GM23338 (cell line): ENCODE measurements at regions not wholly inside any gene's neighbourhood (a gene's known extent, or its start where the extent isn't known, plus 50 kb on each side); places are given as distances from the start of the nearest gene placed in this dataset.

Source experiments
- ATAC-seq: fragments of 200-7000 bp; cut with Tn5 transposase; 3 replicates; pipeline ENCODE4 v1.9.1; 2020
- DNase-seq: peaks from one replicate; pipeline ENCODE4 v3.0.0-alpha.2; 2015; ENCODE audit warnings: low spot score
- H2AFZ ChIP-seq: fragments of 200-600 bp; sonication (generic); 2 replicates; pipeline ENCODE4 v1.8.0; 2016; ENCODE audit warnings: antibody characterized with exemption, mild to moderate bottlenecking, moderate library complexity
- H3F3A ChIP-seq: fragments of 200-600 bp; sonication (generic); replicated peaks from 2 replicates; pipeline ENCODE4 v1.8.0; 2017; ENCODE audit warnings: antibody characterized with exemption, mixed run types, low read depth
- H3K27ac ChIP-seq: fragments of 200-600 bp; sonication (generic); 2 replicates; pipeline ENCODE4 v1.6.1; 2016; ENCODE audit warnings: low read depth
- H3K27me3 ChIP-seq: fragments of 200-600 bp; sonication (generic); 2 replicates; pipeline ENCODE4 v1.8.0; 2016; ENCODE audit warnings: mild to moderate bottlenecking, mixed run types, moderate library complexity; ENCODE audit not compliant: insufficient read depth
- H3K36me3 ChIP-seq: fragments of 200-600 bp; sonication (generic); 2 replicates; pipeline ENCODE4 v1.8.0; 2016; ENCODE audit warnings: mild to moderate bottlenecking; ENCODE audit not compliant: insufficient read depth
- H3K4me1 ChIP-seq: fragments of 200-600 bp; sonication (generic); 2 replicates; pipeline ENCODE4 v1.8.0; 2016; ENCODE audit warnings: mild to moderate bottlenecking, moderate library complexity; ENCODE audit not compliant: insufficient read depth
- H3K4me2 ChIP-seq: fragments of 200-600 bp; sonication (generic); 2 replicates; pipeline ENCODE4 v1.7.1; 2017; ENCODE audit warnings: mixed run types
- H3K4me3 ChIP-seq: fragments of 200-600 bp; sonication (generic); 2 replicates; pipeline ENCODE4 v1.6.1; 2016; ENCODE audit warnings: mixed run types
- H3K79me2 ChIP-seq: fragments of 200-600 bp; sonication (generic); replicated peaks from 2 replicates; pipeline ENCODE4 v1.8.0; 2017; ENCODE audit warnings: mild to moderate bottlenecking; ENCODE audit not compliant: insufficient read depth
- H3K9me2 ChIP-seq: fragments of 200-600 bp; sonication (generic); 2 replicates; pipeline ENCODE4 v1.8.0; 2017; ENCODE audit not compliant: insufficient read depth
- H4K20me1 ChIP-seq: fragments of 200-600 bp; sonication (generic); replicated peaks from 2 replicates; pipeline ENCODE4 v1.8.0; 2017; ENCODE audit warnings: mild to moderate bottlenecking; ENCODE audit not compliant: insufficient read depth
- H3K27ac Mint-ChIP-seq: 2 replicates; pipeline ENCODE4 v1.8.0; 2020; ENCODE audit warnings: inconsistent platforms, mild to moderate bottlenecking, moderate library complexity, mixed read lengths
- H3K27me3 Mint-ChIP-seq: 3 replicates; pipeline ENCODE4 v1.8.0; 2022; ENCODE audit warnings: low read depth, mild to moderate bottlenecking, moderate library complexity, mixed read lengths, inconsistent platforms; ENCODE audit not compliant: insufficient read depth, poor library complexity
- H3K36me3 Mint-ChIP-seq: 3 replicates; pipeline ENCODE4 v1.8.0; 2021; ENCODE audit warnings: low read depth, mild to moderate bottlenecking, inconsistent platforms, moderate library complexity, mixed read lengths
- H3K4me1 Mint-ChIP-seq: 3 replicates; pipeline ENCODE4 v1.8.0; 2020; ENCODE audit warnings: mild to moderate bottlenecking, inconsistent platforms, mixed read lengths
- H3K4me3 Mint-ChIP-seq: 3 replicates; pipeline ENCODE4 v1.8.0; 2021; ENCODE audit warnings: moderate library complexity, mild to moderate bottlenecking, inconsistent platforms, mixed read lengths
- H3K9me3 Mint-ChIP-seq: 3 replicates; pipeline ENCODE4 v1.8.0; 2020; ENCODE audit warnings: moderate library complexity, mild to moderate bottlenecking, inconsistent platforms, mixed read lengths
- EZH2 ChIP-seq: fragments of 200-600 bp; sonication (generic); IDR thresholded peaks from one replicate; pipeline ENCODE4 v1.8.0; 2017; ENCODE audit warnings: antibody characterized with exemption, mild to moderate bottlenecking, low read depth; ENCODE audit not compliant: unreplicated experiment
- EZH2phosphoT487 ChIP-seq: fragments of 200-600 bp; sonication (generic); IDR thresholded peaks from one replicate; pipeline ENCODE4 v1.8.1; 2018; ENCODE audit warnings: antibody characterized with exemption; ENCODE audit not compliant: unreplicated experiment
- JUNB ChIP-seq: IDR thresholded peaks from one replicate; pipeline ENCODE4 v1.6.1; 2016; ENCODE audit warnings: antibody characterized with exemption; ENCODE audit not compliant: unreplicated experiment
- NANOG ChIP-seq: IDR thresholded peaks from 2 replicates; pipeline ENCODE4 v1.6.1; 2016; ENCODE audit warnings: antibody characterized with exemption, borderline replicate concordance
- POLR2AphosphoS5 ChIP-seq: IDR thresholded peaks from 2 replicates; pipeline ENCODE4 v1.6.1; 2016; ENCODE audit warnings: antibody characterized with exemption, low read depth
- STAT1 ChIP-seq: IDR thresholded peaks from one replicate; pipeline ENCODE4 v1.6.1; 2016; ENCODE audit warnings: antibody characterized with exemption; ENCODE audit not compliant: unreplicated experiment
- TF ChIP-seq, protein P1 (sequence below): IDR thresholded peaks from 2 replicates; pipeline ENCODE4 v1.6.1; 2016; ENCODE audit warnings: antibody characterized with exemption
- TF ChIP-seq, protein P2 (sequence below): IDR thresholded peaks from one replicate; pipeline ENCODE4 v1.6.1; 2018; ENCODE audit warnings: antibody characterized with exemption; ENCODE audit not compliant: unreplicated experiment
- TF ChIP-seq, protein P3 (sequence below), 2 experiments: fragments of 200-600 bp in 1 of 2; sonication (generic) in 1 of 2; conservative IDR thresholded peaks; 2 replicates each; pipeline versions ENCODE4 v1.5.1 to v1.6.1; 2016 to 2017; ENCODE audit warnings: antibody characterized with exemption in 2 of 2, low read depth in 2 of 2, mild to moderate bottlenecking in 2 of 2, moderate library complexity in 1 of 2
- TF ChIP-seq, protein P4 (sequence below): fragments of 250-450 bp; sonication (Bioruptor Pico); IDR thresholded peaks from 2 replicates; pipeline ENCODE4 v1.5.0; 2020; ENCODE audit warnings: mild to moderate bottlenecking, moderate library complexity

DNA sequence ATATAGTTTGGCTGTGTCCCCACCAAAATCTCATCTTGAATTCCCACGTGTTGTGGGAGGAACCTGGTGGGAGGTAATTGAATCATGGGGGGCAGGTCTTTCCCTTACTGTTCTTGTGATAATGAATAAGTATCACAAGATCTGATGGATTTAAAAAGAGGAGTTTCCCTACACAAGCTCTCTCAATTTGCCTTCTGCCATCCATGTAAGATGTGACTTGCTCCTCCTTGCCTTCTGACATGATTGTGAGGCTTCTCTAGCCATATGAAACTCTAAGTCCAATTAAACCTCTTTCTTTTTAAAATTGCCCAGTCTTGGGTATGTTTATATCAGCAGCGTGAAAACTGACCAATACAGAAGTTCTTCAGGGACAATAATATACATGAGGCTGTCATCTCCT, 425.1 kb downstream of the PABPC4L start:
- no peaks in the 10 kb centered on the region for H3K27me3 ChIP-seq
- peaks cover 11% of the 10 kb centered on the region for H3K36me3 Mint-ChIP-seq
- no peaks in the 10 kb centered on the region for H3F3A ChIP-seq
- peaks cover 13% of the 10 kb centered on the region for H3K9me3 Mint-ChIP-seq
- H3K36me3 ChIP-seq, result no peaks in the 10 kb centered on the region
- H3K4me2 ChIP-seq, result no peak overlapping the region
- peaks cover 3% of the 10 kb centered on the region; the same call in 1 of the 3 replicates for H3K4me1 Mint-ChIP-seq
- H4K20me1 ChIP-seq, result no peaks in the 10 kb centered on the region
- TF ChIP-seq, protein P1, sequence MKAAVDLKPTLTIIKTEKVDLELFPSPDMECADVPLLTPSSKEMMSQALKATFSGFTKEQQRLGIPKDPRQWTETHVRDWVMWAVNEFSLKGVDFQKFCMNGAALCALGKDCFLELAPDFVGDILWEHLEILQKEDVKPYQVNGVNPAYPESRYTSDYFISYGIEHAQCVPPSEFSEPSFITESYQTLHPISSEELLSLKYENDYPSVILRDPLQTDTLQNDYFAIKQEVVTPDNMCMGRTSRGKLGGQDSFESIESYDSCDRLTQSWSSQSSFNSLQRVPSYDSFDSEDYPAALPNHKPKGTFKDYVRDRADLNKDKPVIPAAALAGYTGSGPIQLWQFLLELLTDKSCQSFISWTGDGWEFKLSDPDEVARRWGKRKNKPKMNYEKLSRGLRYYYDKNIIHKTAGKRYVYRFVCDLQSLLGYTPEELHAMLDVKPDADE, result no peak
- TF ChIP-seq POLR2AphosphoS5 (no peak), JUNB (no peak), STAT1 (no peak), EZH2 (no peak), EZH2phosphoT487 (no peak), NANOG (no peak)
- TF ChIP-seq, protein P2, sequence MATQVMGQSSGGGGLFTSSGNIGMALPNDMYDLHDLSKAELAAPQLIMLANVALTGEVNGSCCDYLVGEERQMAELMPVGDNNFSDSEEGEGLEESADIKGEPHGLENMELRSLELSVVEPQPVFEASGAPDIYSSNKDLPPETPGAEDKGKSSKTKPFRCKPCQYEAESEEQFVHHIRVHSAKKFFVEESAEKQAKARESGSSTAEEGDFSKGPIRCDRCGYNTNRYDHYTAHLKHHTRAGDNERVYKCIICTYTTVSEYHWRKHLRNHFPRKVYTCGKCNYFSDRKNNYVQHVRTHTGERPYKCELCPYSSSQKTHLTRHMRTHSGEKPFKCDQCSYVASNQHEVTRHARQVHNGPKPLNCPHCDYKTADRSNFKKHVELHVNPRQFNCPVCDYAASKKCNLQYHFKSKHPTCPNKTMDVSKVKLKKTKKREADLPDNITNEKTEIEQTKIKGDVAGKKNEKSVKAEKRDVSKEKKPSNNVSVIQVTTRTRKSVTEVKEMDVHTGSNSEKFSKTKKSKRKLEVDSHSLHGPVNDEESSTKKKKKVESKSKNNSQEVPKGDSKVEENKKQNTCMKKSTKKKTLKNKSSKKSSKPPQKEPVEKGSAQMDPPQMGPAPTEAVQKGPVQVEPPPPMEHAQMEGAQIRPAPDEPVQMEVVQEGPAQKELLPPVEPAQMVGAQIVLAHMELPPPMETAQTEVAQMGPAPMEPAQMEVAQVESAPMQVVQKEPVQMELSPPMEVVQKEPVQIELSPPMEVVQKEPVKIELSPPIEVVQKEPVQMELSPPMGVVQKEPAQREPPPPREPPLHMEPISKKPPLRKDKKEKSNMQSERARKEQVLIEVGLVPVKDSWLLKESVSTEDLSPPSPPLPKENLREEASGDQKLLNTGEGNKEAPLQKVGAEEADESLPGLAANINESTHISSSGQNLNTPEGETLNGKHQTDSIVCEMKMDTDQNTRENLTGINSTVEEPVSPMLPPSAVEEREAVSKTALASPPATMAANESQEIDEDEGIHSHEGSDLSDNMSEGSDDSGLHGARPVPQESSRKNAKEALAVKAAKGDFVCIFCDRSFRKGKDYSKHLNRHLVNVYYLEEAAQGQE, result no peak
- TF ChIP-seq, protein P3, sequence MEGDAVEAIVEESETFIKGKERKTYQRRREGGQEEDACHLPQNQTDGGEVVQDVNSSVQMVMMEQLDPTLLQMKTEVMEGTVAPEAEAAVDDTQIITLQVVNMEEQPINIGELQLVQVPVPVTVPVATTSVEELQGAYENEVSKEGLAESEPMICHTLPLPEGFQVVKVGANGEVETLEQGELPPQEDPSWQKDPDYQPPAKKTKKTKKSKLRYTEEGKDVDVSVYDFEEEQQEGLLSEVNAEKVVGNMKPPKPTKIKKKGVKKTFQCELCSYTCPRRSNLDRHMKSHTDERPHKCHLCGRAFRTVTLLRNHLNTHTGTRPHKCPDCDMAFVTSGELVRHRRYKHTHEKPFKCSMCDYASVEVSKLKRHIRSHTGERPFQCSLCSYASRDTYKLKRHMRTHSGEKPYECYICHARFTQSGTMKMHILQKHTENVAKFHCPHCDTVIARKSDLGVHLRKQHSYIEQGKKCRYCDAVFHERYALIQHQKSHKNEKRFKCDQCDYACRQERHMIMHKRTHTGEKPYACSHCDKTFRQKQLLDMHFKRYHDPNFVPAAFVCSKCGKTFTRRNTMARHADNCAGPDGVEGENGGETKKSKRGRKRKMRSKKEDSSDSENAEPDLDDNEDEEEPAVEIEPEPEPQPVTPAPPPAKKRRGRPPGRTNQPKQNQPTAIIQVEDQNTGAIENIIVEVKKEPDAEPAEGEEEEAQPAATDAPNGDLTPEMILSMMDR (conservative IDR thresholded peaks at IDR 0.05; ENCODE audit: low read depth in 2 of 2), result no peak
- TF ChIP-seq, protein P4, sequence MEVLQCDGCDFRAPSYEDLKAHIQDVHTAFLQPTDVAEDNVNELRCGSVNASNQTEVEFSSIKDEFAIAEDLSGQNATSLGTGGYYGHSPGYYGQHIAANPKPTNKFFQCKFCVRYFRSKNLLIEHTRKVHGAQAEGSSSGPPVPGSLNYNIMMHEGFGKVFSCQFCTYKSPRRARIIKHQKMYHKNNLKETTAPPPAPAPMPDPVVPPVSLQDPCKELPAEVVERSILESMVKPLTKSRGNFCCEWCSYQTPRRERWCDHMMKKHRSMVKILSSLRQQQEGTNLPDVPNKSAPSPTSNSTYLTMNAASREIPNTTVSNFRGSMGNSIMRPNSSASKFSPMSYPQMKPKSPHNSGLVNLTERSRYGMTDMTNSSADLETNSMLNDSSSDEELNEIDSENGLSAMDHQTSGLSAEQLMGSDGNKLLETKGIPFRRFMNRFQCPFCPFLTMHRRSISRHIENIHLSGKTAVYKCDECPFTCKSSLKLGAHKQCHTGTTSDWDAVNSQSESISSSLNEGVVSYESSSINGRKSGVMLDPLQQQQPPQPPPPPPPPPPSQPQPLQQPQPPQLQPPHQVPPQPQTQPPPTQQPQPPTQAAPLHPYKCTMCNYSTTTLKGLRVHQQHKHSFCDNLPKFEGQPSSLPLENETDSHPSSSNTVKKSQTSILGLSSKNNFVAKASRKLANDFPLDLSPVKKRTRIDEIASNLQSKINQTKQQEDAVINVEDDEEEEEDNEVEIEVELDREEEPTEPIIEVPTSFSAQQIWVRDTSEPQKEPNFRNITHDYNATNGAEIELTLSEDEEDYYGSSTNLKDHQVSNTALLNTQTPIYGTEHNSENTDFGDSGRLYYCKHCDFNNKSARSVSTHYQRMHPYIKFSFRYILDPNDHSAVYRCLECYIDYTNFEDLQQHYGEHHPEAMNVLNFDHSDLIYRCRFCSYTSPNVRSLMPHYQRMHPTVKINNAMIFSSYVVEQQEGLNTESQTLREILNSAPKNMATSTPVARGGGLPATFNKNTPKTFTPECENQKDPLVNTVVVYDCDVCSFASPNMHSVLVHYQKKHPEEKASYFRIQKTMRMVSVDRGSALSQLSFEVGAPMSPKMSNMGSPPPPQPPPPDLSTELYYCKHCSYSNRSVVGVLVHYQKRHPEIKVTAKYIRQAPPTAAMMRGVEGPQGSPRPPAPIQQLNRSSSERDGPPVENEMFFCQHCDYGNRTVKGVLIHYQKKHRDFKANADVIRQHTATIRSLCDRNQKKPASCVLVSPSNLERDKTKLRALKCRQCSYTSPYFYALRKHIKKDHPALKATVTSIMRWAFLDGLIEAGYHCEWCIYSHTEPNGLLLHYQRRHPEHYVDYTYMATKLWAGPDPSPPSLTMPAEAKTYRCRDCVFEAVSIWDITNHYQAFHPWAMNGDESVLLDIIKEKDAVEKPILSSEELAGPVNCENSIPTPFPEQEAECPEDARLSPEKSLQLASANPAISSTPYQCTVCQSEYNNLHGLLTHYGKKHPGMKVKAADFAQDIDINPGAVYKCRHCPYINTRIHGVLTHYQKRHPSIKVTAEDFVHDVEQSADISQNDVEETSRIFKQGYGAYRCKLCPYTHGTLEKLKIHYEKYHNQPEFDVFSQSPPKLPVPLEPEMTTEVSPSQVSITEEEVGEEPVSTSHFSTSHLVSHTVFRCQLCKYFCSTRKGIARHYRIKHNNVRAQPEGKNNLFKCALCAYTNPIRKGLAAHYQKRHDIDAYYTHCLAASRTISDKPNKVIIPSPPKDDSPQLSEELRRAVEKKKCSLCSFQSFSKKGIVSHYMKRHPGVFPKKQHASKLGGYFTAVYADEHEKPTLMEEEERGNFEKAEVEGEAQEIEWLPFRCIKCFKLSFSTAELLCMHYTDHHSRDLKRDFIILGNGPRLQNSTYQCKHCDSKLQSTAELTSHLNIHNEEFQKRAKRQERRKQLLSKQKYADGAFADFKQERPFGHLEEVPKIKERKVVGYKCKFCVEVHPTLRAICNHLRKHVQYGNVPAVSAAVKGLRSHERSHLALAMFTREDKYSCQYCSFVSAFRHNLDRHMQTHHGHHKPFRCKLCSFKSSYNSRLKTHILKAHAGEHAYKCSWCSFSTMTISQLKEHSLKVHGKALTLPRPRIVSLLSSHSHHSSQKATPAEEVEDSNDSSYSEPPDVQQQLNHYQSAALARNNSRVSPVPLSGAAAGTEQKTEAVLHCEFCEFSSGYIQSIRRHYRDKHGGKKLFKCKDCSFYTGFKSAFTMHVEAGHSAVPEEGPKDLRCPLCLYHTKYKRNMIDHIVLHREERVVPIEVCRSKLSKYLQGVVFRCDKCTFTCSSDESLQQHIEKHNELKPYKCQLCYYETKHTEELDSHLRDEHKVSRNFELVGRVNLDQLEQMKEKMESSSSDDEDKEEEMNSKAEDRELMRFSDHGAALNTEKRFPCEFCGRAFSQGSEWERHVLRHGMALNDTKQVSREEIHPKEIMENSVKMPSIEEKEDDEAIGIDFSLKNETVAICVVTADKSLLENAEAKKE, result no peak
- no peak overlapping the region for H3K4me3 ChIP-seq
- H3K9me2 ChIP-seq, result 0 out of 2 replicates have a peak, but pooled peaks cover 3% of the 10 kb centered on the region
- no peaks in the 10 kb centered on the region for H3K27me3 Mint-ChIP-seq
- DNase-seq (no peak), ATAC-seq (no peak)
- no peak overlapping the region for H3K27ac ChIP-seq
- H3K79me2 ChIP-seq, result no peaks in the 10 kb centered on the region
- H3K4me3 Mint-ChIP-seq, result no peak overlapping the region
- H3K27ac Mint-ChIP-seq, result no peak overlapping the region
- H3K4me1 ChIP-seq, result no peaks in the 10 kb centered on the region
- H2AFZ ChIP-seq, result no peak overlapping the region
